ENCODE measurements at regions not wholly inside any gene's neighbourhood (a gene's known extent, or its start where the extent isn't known, plus 50 kb on each side); places are given as distances from the start of the nearest gene placed in this dataset.

DNA sequence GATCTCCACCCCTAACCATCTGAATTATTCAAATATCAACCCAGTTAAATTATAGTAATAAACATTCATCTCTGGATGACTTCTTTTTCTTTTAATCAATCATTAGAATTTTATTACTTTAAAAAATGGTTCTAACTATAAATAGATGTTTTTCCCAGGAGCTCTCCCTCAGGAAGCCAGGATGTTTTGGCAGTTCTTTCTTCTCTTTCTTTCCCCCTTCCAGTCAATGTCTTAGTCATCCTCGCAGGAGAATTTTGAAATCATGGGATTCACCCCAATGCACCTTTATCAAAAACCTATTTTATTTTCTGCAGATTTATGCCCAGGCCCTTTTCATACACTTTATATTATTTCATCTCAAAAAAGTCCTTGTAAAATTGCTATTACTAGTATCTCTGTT, 711.6 kb downstream of the CDH11 start:
- ATAC-seq (no peak), FAIRE-seq (no peak), DNase-seq (ENCODE audit: low read depth, low spot score) (no peak)
- intact Hi-C loops (cut with micrococcal nuclease; ENCODE audit: unreplicated experiment) (no loop called here), in situ Hi-C loops (cut with MboI) (no loop called here)
- no peaks in the 10 kb centered on the region for H4K20me1 ChIP-seq (ENCODE audit: control insufficient read depth, insufficient read depth)
- no peak overlapping the region for H3K27ac ChIP-seq (ENCODE audit: control insufficient read depth, insufficient read depth)
- H2AFZ ChIP-seq (ENCODE audit: control insufficient read depth, low read depth, low read length): no peak overlapping the region
- H3K36me3 ChIP-seq (ENCODE audit: control insufficient read depth in 2 of 2, insufficient read depth in 2 of 2, low read length in 1 of 2): no peaks in the 10 kb centered on the region
- no peak overlapping the region for H3K4me2 ChIP-seq (ENCODE audit: control insufficient read depth, insufficient read depth)
- BruUV-seq (replicated peaks): no TSS peak
- H3K27me3 ChIP-seq (replicated peaks in 1 of 2; ENCODE audit: control insufficient read depth in 2 of 2, insufficient read depth in 2 of 2, low read length in 1 of 2): no peaks in the 10 kb centered on the region
- H3K4me3 ChIP-seq: no peak overlapping the region
- RAD21 ChIA-PET (ENCODE audit: unreplicated experiment): interaction anchor here (1.1 kb wide), 1 partner anchor 36 kb away, joined by 3 read pairs; no protein-coding TSS in a partner anchor
- H3K4me1 ChIP-seq (ENCODE audit: control insufficient read depth, insufficient read depth, low read length): no peaks in the 10 kb centered on the region
- POLR2A ChIA-PET: no interaction called here
- no peaks in the 10 kb centered on the region for H3K79me2 ChIP-seq (ENCODE audit: control insufficient read depth, insufficient read depth, low read length)
- SMC1A ChIA-PET (ENCODE audit: uncharacterized antibody, unreplicated experiment): no interaction called here
- no peak overlapping the region for H3K9ac ChIP-seq (ENCODE audit: control insufficient read depth, insufficient read depth, low read length)
- CTCF ChIA-PET: interaction anchor here (1.8 kb wide), 1 partner anchor 8 kb away, joined by 5 read pairs; no protein-coding TSS in a partner anchor
- 0% methylated on average over 1 of the region's 1 CpG for WGBS (ENCODE audit: insufficient coverage, insufficient replicate concordance, low lambda C conversion rate, missing lambda C conversion rate)
- no peaks in the 10 kb centered on the region for H3K9me3 ChIP-seq (replicated peaks; ENCODE audit: control insufficient read depth, insufficient read depth, low read length)
- TF ChIP-seq, protein P1, sequence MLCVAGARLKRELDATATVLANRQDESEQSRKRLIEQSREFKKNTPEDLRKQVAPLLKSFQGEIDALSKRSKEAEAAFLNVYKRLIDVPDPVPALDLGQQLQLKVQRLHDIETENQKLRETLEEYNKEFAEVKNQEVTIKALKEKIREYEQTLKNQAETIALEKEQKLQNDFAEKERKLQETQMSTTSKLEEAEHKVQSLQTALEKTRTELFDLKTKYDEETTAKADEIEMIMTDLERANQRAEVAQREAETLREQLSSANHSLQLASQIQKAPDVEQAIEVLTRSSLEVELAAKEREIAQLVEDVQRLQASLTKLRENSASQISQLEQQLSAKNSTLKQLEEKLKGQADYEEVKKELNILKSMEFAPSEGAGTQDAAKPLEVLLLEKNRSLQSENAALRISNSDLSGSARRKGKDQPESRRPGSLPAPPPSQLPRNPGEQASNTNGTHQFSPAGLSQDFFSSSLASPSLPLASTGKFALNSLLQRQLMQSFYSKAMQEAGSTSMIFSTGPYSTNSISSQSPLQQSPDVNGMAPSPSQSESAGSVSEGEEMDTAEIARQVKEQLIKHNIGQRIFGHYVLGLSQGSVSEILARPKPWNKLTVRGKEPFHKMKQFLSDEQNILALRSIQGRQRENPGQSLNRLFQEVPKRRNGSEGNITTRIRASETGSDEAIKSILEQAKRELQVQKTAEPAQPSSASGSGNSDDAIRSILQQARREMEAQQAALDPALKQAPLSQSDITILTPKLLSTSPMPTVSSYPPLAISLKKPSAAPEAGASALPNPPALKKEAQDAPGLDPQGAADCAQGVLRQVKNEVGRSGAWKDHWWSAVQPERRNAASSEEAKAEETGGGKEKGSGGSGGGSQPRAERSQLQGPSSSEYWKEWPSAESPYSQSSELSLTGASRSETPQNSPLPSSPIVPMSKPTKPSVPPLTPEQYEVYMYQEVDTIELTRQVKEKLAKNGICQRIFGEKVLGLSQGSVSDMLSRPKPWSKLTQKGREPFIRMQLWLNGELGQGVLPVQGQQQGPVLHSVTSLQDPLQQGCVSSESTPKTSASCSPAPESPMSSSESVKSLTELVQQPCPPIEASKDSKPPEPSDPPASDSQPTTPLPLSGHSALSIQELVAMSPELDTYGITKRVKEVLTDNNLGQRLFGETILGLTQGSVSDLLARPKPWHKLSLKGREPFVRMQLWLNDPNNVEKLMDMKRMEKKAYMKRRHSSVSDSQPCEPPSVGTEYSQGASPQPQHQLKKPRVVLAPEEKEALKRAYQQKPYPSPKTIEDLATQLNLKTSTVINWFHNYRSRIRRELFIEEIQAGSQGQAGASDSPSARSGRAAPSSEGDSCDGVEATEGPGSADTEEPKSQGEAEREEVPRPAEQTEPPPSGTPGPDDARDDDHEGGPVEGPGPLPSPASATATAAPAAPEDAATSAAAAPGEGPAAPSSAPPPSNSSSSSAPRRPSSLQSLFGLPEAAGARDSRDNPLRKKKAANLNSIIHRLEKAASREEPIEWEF (IDR thresholded peaks at IDR 0.05; ENCODE audit: insufficient replicate concordance, low read depth, low read length): no peak
- TF ChIP-seq NBN (IDR thresholded peaks at IDR 0.05): no peak
- TF ChIP-seq, protein P2, sequence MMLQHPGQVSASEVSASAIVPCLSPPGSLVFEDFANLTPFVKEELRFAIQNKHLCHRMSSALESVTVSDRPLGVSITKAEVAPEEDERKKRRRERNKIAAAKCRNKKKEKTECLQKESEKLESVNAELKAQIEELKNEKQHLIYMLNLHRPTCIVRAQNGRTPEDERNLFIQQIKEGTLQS (IDR thresholded peaks at IDR 0.05; ENCODE audit: borderline replicate concordance, extremely low read depth, low read depth, low read length): no peak
- TF ChIP-seq RFX5 (IDR thresholded peaks at IDR 0.05; ENCODE audit: low read depth, low read length): no peak
